GM18508 (cell line): ENCODE measurements at regions not wholly inside any gene's neighbourhood (a gene's known extent, or its start where the extent isn't known, plus 50 kb on each side); places are given as distances from the start of the nearest gene placed in this dataset.
"Not testable (repeated sequence)": the region's sequence is repeated elsewhere in the genome, so short reads cannot be mapped to it uniquely, and the experiment has no call there.

Experiments
- ATAC-seq: cut with Tn5 transposase; IDR thresholded peaks from one replicate; pipeline ENCODE4 v1.9.1; 2021; ENCODE audit warnings: moderate number of reproducible peaks; ENCODE audit not compliant: insufficient read depth, unreplicated experiment

GRCh38 chr3:135622656-135623055, 342.9 kb upstream of the PPP2R3A start:
- ATAC-seq = no peak

GRCh38 chr3:135623558-135623957, 342.0 kb upstream of the PPP2R3A start:
- ATAC-seq = no peak

- no peak for ATAC-seq
Measured at GRCh38 chr3:135627057-135627456, 338.5 kb upstream of the PPP2R3A start.

GRCh38 chr3:135629701-135630408, 335.7 kb upstream of the PPP2R3A start:
- ATAC-seq = no peak

GRCh38 chr3:135632556-135633065, 332.9 kb upstream of the PPP2R3A start:
- ATAC-seq = no peak

GRCh38 chr3:135633078-135633477, 332.4 kb upstream of the PPP2R3A start:
- no peak for ATAC-seq

- no peak for ATAC-seq
Measured at GRCh38 chr3:135636596-135636995, 328.9 kb upstream of the PPP2R3A start.

GRCh38 chr3:135637013-135637412, 328.5 kb upstream of the PPP2R3A start:
- ATAC-seq = no peak

- ATAC-seq = no peak
Measured at GRCh38 chr3:135641761-135642160, 323.8 kb upstream of the PPP2R3A start.

GRCh38 chr3:135645541-135645940, 320.0 kb upstream of the PPP2R3A start:
- no peak for ATAC-seq

- ATAC-seq = no peak
Measured at GRCh38 chr3:135646873-135647272, 318.7 kb upstream of the PPP2R3A start.

GRCh38 chr3:135649361-135649760, 316.2 kb upstream of the PPP2R3A start:
- ATAC-seq = no peak

GRCh38 chr3:135650309-135650708, 315.2 kb upstream of the PPP2R3A start:
- ATAC-seq = no peak

- ATAC-seq = no peak
Measured at GRCh38 chr3:135652388-135652787, 313.1 kb upstream of the PPP2R3A start.

- ATAC-seq = no peak
Measured at GRCh38 chr3:135655328-135655727, 310.2 kb upstream of the PPP2R3A start.

- not testable (repeated sequence) for ATAC-seq
Measured at GRCh38 chr3:135658451-135658850, 307.1 kb upstream of the PPP2R3A start.

GRCh38 chr3:135667061-135667460, 298.5 kb upstream of the PPP2R3A start:
- no peak for ATAC-seq

GRCh38 chr3:135674508-135674907, 291.0 kb upstream of the PPP2R3A start:
- no peak for ATAC-seq

- no peak for ATAC-seq
Measured at GRCh38 chr3:135678386-135678785, 287.1 kb upstream of the PPP2R3A start.

- no peak for ATAC-seq
Measured at GRCh38 chr3:135688003-135688402, 277.5 kb upstream of the PPP2R3A start.

- no peak for ATAC-seq
Measured at GRCh38 chr3:135690664-135691063, 274.9 kb upstream of the PPP2R3A start.

- no peak for ATAC-seq
Measured at GRCh38 chr3:135691240-135691639, 274.3 kb upstream of the PPP2R3A start.
